BLaER1 (cell line): ENCODE measurements at regions not wholly inside any gene's neighbourhood (a gene's known extent, or its start where the extent isn't known, plus 50 kb on each side); places are given as distances from the start of the nearest gene placed in this dataset.

ENCODE experiments used
- H3K27ac ChIP-seq: shearing (Covaris generic); formaldehyde crosslinking; 2 replicates; pipeline ENCODE4 v1.8.1; 2022
- H3K27me3 ChIP-seq: shearing (Covaris generic); formaldehyde crosslinking; 2 replicates; pipeline ENCODE4 v1.8.1; 2022
- H3K36me3 ChIP-seq: shearing (Covaris generic); formaldehyde crosslinking; 2 replicates; pipeline ENCODE4 v1.8.1; 2022
- H3K4me1 ChIP-seq: shearing (Covaris generic); formaldehyde crosslinking; 2 replicates; pipeline ENCODE4 v1.8.1; 2022
- H3K4me2 ChIP-seq: shearing (Covaris generic); formaldehyde crosslinking; 2 replicates; pipeline ENCODE4 v1.8.1; 2022
- H3K4me3 ChIP-seq: shearing (Covaris generic); formaldehyde crosslinking; 2 replicates; pipeline ENCODE4 v1.8.1; 2022
- H3K9ac ChIP-seq: shearing (Covaris generic); formaldehyde crosslinking; 2 replicates; pipeline ENCODE4 v1.8.1; 2022
- H3K9me3 ChIP-seq: shearing (Covaris generic); formaldehyde crosslinking; 2 replicates; pipeline ENCODE4 v1.8.1; 2022
- H4K20me1 ChIP-seq: shearing (Covaris generic); formaldehyde crosslinking; 2 replicates; pipeline ENCODE4 v1.8.1; 2022
- Cebpa-rat ChIP-seq: shearing (Covaris generic); IDR thresholded peaks from 2 replicates; pipeline ENCODE4 v1.8.1; 2022

GRCh38 chr4:165684177-165684805 is 188.7 kb upstream of the TLL1 start:
- Histone ChIP-seq H3K4me3 (no peak overlapping the region), H3K27ac (no peak overlapping the region), H3K9ac (no peak overlapping the region), H3K4me2 (no peak overlapping the region), H3K27me3 (no peaks in the 10 kb centered on the region), H3K36me3 (no peaks in the 10 kb centered on the region), H4K20me1 (no peaks in the 10 kb centered on the region), H3K9me3 (no peaks in the 10 kb centered on the region), H3K4me1 (no peaks in the 10 kb centered on the region)
- no peak for TF ChIP-seq Cebpa-rat

GRCh38 chr4:165686756-165687155 is 186.3 kb upstream of the TLL1 start:
- Histone ChIP-seq H3K36me3 (no peaks in the 10 kb centered on the region), H3K4me1 (no peaks in the 10 kb centered on the region), H4K20me1 (no peaks in the 10 kb centered on the region), H3K27me3 (no peaks in the 10 kb centered on the region), H3K4me3 (no peak overlapping the region), H3K9me3 (no peaks in the 10 kb centered on the region), H3K4me2 (no peak overlapping the region), H3K9ac (no peak overlapping the region), H3K27ac (no peak overlapping the region)
- TF ChIP-seq Cebpa-rat: no peak

- Histone ChIP-seq H3K4me3 (no peak overlapping the region), H3K9ac (no peak overlapping the region), H3K4me2 (no peak overlapping the region), H3K9me3 (no peaks in the 10 kb centered on the region), H4K20me1 (no peaks in the 10 kb centered on the region), H3K4me1 (no peaks in the 10 kb centered on the region), H3K27me3 (no peaks in the 10 kb centered on the region), H3K27ac (no peak overlapping the region), H3K36me3 (no peaks in the 10 kb centered on the region)
- TF ChIP-seq Cebpa-rat: no peak
Measured at GRCh38 chr4:165689159-165689558, 183.9 kb upstream of the TLL1 start.

GRCh38 chr4:165692082-165692481 is 181.0 kb upstream of the TLL1 start:
- no peak for TF ChIP-seq Cebpa-rat
- Histone ChIP-seq H3K9me3 (no peaks in the 10 kb centered on the region), H3K36me3 (no peaks in the 10 kb centered on the region), H3K27me3 (no peaks in the 10 kb centered on the region), H4K20me1 (no peaks in the 10 kb centered on the region), H3K9ac (no peak overlapping the region), H3K27ac (no peak overlapping the region), H3K4me1 (no peaks in the 10 kb centered on the region), H3K4me2 (no peak overlapping the region), H3K4me3 (no peak overlapping the region)

- Histone ChIP-seq H3K27me3 (no peaks in the 10 kb centered on the region), H3K4me2 (no peak overlapping the region), H3K4me1 (no peaks in the 10 kb centered on the region), H4K20me1 (no peaks in the 10 kb centered on the region), H3K9ac (no peak overlapping the region), H3K36me3 (no peaks in the 10 kb centered on the region), H3K4me3 (no peak overlapping the region), H3K9me3 (no peaks in the 10 kb centered on the region), H3K27ac (no peak overlapping the region)
- no peak for TF ChIP-seq Cebpa-rat
Measured at GRCh38 chr4:165698272-165698671, 174.8 kb upstream of the TLL1 start.

- no peaks in the 10 kb centered on the region for H3K36me3 ChIP-seq
- no peak overlapping the region for H3K4me2 ChIP-seq
- no peak overlapping the region for H3K27ac ChIP-seq
- H3K27me3 ChIP-seq: no peaks in the 10 kb centered on the region
- H3K9ac ChIP-seq: no peak overlapping the region
- no peaks in the 10 kb centered on the region for H3K4me1 ChIP-seq
- no peak for TF ChIP-seq Cebpa-rat
- no peaks in the 10 kb centered on the region for H4K20me1 ChIP-seq
- H3K9me3 ChIP-seq: no peaks in the 10 kb centered on the region
- no peak overlapping the region for H3K4me3 ChIP-seq
Measured at GRCh38 chr4:165699055-165699454, 174.0 kb upstream of the TLL1 start.

GRCh38 chr4:165700855-165701254 is 172.2 kb upstream of the TLL1 start:
- no peaks in the 10 kb centered on the region for H4K20me1 ChIP-seq
- H3K36me3 ChIP-seq: no peaks in the 10 kb centered on the region
- no peak overlapping the region for H3K9ac ChIP-seq
- no peaks in the 10 kb centered on the region for H3K9me3 ChIP-seq
- H3K4me1 ChIP-seq: no peaks in the 10 kb centered on the region
- H3K27me3 ChIP-seq: no peaks in the 10 kb centered on the region
- no peak for TF ChIP-seq Cebpa-rat
- H3K4me3 ChIP-seq: no peak overlapping the region
- no peak overlapping the region for H3K4me2 ChIP-seq
- H3K27ac ChIP-seq: no peak overlapping the region

- TF ChIP-seq Cebpa-rat: no peak
- Histone ChIP-seq H3K4me1 (no peaks in the 10 kb centered on the region), H3K4me2 (no peak overlapping the region), H3K36me3 (no peaks in the 10 kb centered on the region), H3K27me3 (no peaks in the 10 kb centered on the region), H4K20me1 (no peaks in the 10 kb centered on the region), H3K9me3 (no peaks in the 10 kb centered on the region), H3K27ac (no peak overlapping the region), H3K4me3 (no peak overlapping the region), H3K9ac (no peak overlapping the region)
Measured at GRCh38 chr4:165707128-165707527, 165.9 kb upstream of the TLL1 start.

- H3K36me3 ChIP-seq: no peaks in the 10 kb centered on the region
- no peak overlapping the region for H3K4me3 ChIP-seq
- no peaks in the 10 kb centered on the region for H3K4me1 ChIP-seq
- 0 out of 2 replicates have a peak, but pooled peaks have one; percentile 33 for TF ChIP-seq Cebpa-rat
- no peaks in the 10 kb centered on the region for H3K27me3 ChIP-seq
- no peak overlapping the region for H3K9ac ChIP-seq
- no peaks in the 10 kb centered on the region for H4K20me1 ChIP-seq
- no peak overlapping the region for H3K4me2 ChIP-seq
- H3K27ac ChIP-seq: no peak overlapping the region
- H3K9me3 ChIP-seq: no peaks in the 10 kb centered on the region
Measured at GRCh38 chr4:165709516-165709915, 163.5 kb upstream of the TLL1 start.

GRCh38 chr4:165709973-165710526 is 163.0 kb upstream of the TLL1 start:
- Histone ChIP-seq H4K20me1 (no peaks in the 10 kb centered on the region), H3K9ac (no peak overlapping the region), H3K9me3 (no peaks in the 10 kb centered on the region), H3K4me3 (no peak overlapping the region), H3K4me1 (no peaks in the 10 kb centered on the region), H3K36me3 (no peaks in the 10 kb centered on the region), H3K27me3 (no peaks in the 10 kb centered on the region), H3K4me2 (no peak overlapping the region), H3K27ac (no peak overlapping the region)
- TF ChIP-seq Cebpa-rat: no peak

GRCh38 chr4:165711436-165711835 is 161.6 kb upstream of the TLL1 start:
- no peak for TF ChIP-seq Cebpa-rat
- no peaks in the 10 kb centered on the region for H3K9me3 ChIP-seq
- no peak overlapping the region for H3K9ac ChIP-seq
- no peaks in the 10 kb centered on the region for H3K27me3 ChIP-seq
- H3K36me3 ChIP-seq: no peaks in the 10 kb centered on the region
- no peaks in the 10 kb centered on the region for H4K20me1 ChIP-seq
- H3K4me3 ChIP-seq: no peak overlapping the region
- H3K4me2 ChIP-seq: no peak overlapping the region
- no peak overlapping the region for H3K27ac ChIP-seq
- H3K4me1 ChIP-seq: no peaks in the 10 kb centered on the region
